K562 (cell line): ENCODE measurements at regions not wholly inside any gene's neighbourhood (a gene's known extent, or its start where the extent isn't known, plus 50 kb on each side); places are given as distances from the start of the nearest gene placed in this dataset.

Experiments used
- ATF4 ChIP-seq: fragments of 450-650 bp; formaldehyde crosslinking; IDR thresholded peaks from 2 replicates; pipeline ENCODE4 v1.4.0; 2022; ENCODE audit warnings: mild to moderate bottlenecking, moderate library complexity
- BDP1 ChIP-seq: IDR thresholded peaks from 3 replicates; pipeline ENCODE4 v1.6.1; 2011; ENCODE audit not compliant: insufficient read length, insufficient read depth
- CTCF ChIP-seq, 3 experiments: IDR thresholded peaks in 2 of 3; conservative IDR thresholded peaks in 1 of 3; 2 replicates each; pipeline ENCODE4 v1.5.1; 2011 to 2012; ENCODE audit warnings: low read length in 3 of 3, mild to moderate bottlenecking in 3 of 3, control low read depth in 2 of 3, improper control_type of control experiment in 1 of 3, inconsistent platforms in 1 of 3, low read depth in 1 of 3, mixed read lengths in 1 of 3, moderate library complexity in 1 of 3; ENCODE audit not compliant: insufficient read depth in 2 of 3
- DMBX1 ChIP-seq: fragments of 250-450 bp; sonication (Bioruptor Pico); IDR thresholded peaks from 2 replicates; pipeline ENCODE4 v1.8.0; 2022; ENCODE audit warnings: inconsistent platforms, mild to moderate bottlenecking, moderate library complexity, borderline replicate concordance
- ELF4 ChIP-seq: fragments of 450-650 bp; formaldehyde crosslinking; IDR thresholded peaks from 2 replicates; pipeline ENCODE4 v1.4.0; 2022; ENCODE audit warnings: missing genetic modification characterization
- FOSL1 ChIP-seq: fragments of 200-800 bp; sonication (Bioruptor generic); conservative IDR thresholded peaks from 2 replicates; pipeline ENCODE4 v1.6.1; 2016; ENCODE audit warnings: missing genetic modification characterization, missing compliant biosample characterization
- FOXP4 ChIP-seq: sonication (generic); formaldehyde crosslinking; IDR thresholded peaks from 2 replicates; pipeline ENCODE4 v1.8.0; 2022; ENCODE audit warnings: mild to moderate bottlenecking, missing genetic modification reagents, borderline replicate concordance
- GABPB2 ChIP-seq: fragments of 250-450 bp; sonication (Bioruptor Pico); conservative IDR thresholded peaks from 2 replicates; pipeline ENCODE4 v1.5.1; 2021; ENCODE audit warnings: mild to moderate bottlenecking
- GATA2 ChIP-seq: sonication (generic); formaldehyde crosslinking; IDR thresholded peaks from 2 replicates; pipeline ENCODE4 v1.4.0; 2020; ENCODE audit warnings: mild to moderate bottlenecking, missing genetic modification reagents
- GTF3C2 ChIP-seq: IDR thresholded peaks from 3 replicates; pipeline ENCODE4 v1.6.1; 2011; ENCODE audit warnings: borderline replicate concordance, mild to moderate bottlenecking, moderate library complexity; ENCODE audit not compliant: insufficient read length; ENCODE audit errors: extremely low read depth
- NFE2 ChIP-seq: IDR thresholded peaks from 2 replicates; pipeline ENCODE4 v1.6.1; 2014; ENCODE audit warnings: antibody characterized with exemption, low read depth
- POLR3G ChIP-seq: IDR thresholded peaks from 2 replicates; pipeline ENCODE4 v1.6.1; 2011; ENCODE audit not compliant: insufficient read length, insufficient replicate concordance; ENCODE audit errors: extremely low read depth
- PRDM10 ChIP-seq: fragments of 450-650 bp; IDR thresholded peaks from 2 replicates; pipeline ENCODE4 v1.6.1; 2018; ENCODE audit not compliant: partially characterized antibody
- RAD21 ChIP-seq, 2 experiments: fragments of 250-450 bp in 1 of 2; fragments of 450-650 bp in 1 of 2; sonication (Bioruptor Pico) in 1 of 2; formaldehyde crosslinking in 1 of 2; IDR thresholded peaks in 1 of 2; conservative IDR thresholded peaks in 1 of 2; 2 replicates each; pipeline versions ENCODE4 v1.4.0 to v1.8.0; 2020 to 2022; ENCODE audit warnings: mild to moderate bottlenecking in 2 of 2, moderate library complexity in 1 of 2
- SREBF1 ChIP-seq: fragments of 150-350 bp; IDR thresholded peaks from 2 replicates; pipeline ENCODE4 v1.6.1; 2014; ENCODE audit warnings: antibody characterized with exemption, low read depth, low read length, borderline replicate concordance
- ZKSCAN1 ChIP-seq: fragments of 150-350 bp; IDR thresholded peaks from 2 replicates; pipeline ENCODE4 v1.6.1; 2016; ENCODE audit warnings: low read depth, low read length
- ZNF140 ChIP-seq: fragments of 250-450 bp; sonication (Bioruptor Pico); IDR thresholded peaks from 2 replicates; pipeline ENCODE4 v1.8.0; 2021; ENCODE audit warnings: moderate library complexity, mild to moderate bottlenecking, inconsistent platforms

- TF ChIP-seq GABPB2 (CRISPR knock-in tag) (no peak), ZNF140 (CRISPR knock-in tag) (no peak), RAD21 (CRISPR knock-in tag; conservative IDR thresholded peaks at IDR 0.05 in 1 of 2, IDR thresholded peaks at IDR 0.05 in 1 of 2) (peak; percentile 90 to 95), DMBX1 (CRISPR knock-in tag) (no peak), POLR3G (no peak), GTF3C2 (no peak), FOSL1 (tag) (0 out of 2 replicates have a peak, but pooled peaks have one; percentile 16), CTCF (IDR thresholded peaks at IDR 0.05 in 2 of 3, conservative IDR thresholded peaks at IDR 0.05 in 1 of 3; ENCODE audit: insufficient read depth in 2 of 3, low read depth in 1 of 3, low read length in 3 of 3) (peak; percentile 66 to 78 (median 68)), NFE2 (peak; percentile 90), SREBF1 (no peak), PRDM10 (peak; percentile 67), ATF4 (CRISPR knock-in tag) (no peak), BDP1 (no peak), ZKSCAN1 (no peak), GATA2 (CRISPR knock-in tag) (no peak), FOXP4 (CRISPR knock-in tag) (no peak), ELF4 (no peak)
Observed at GRCh38 chr2:204325468-204325867, 219.8 kb upstream of the PARD3B start (continued).
